H9 (cell line): ENCODE measurements at regions not wholly inside any gene's neighbourhood (a gene's known extent, or its start where the extent isn't known, plus 50 kb on each side); places are given as distances from the start of the nearest gene placed in this dataset.

ENCODE experiments used
- DNase-seq: peaks from one replicate; pipeline ENCODE4 v3.0.0-alpha.2; 2017
- H2AFZ ChIP-seq: one replicate; pipeline ENCODE4 v1.6.1; 2013; ENCODE audit warnings: mild to moderate bottlenecking, low read length, control low read depth, moderate library complexity
- H2AK5ac ChIP-seq: 2 replicates; pipeline ENCODE4 v1.6.1; 2013; ENCODE audit warnings: low read length, control low read depth, mixed read lengths; ENCODE audit not compliant: insufficient read length
- H2BK120ac ChIP-seq: one replicate; pipeline ENCODE4 v1.6.1; 2013; ENCODE audit warnings: low read depth, mild to moderate bottlenecking, low read length, control low read depth, inconsistent platforms; ENCODE audit not compliant: poor library complexity, severe bottlenecking
- H2BK12ac ChIP-seq: 2 replicates; pipeline ENCODE4 v1.6.1; 2013; ENCODE audit warnings: low read length, control low read depth, mixed read lengths, low read depth; ENCODE audit not compliant: insufficient read length
- H2BK15ac ChIP-seq: 2 replicates; pipeline ENCODE4 v1.6.1; 2013; ENCODE audit warnings: low read depth, low read length, control low read depth
- H2BK20ac ChIP-seq: one replicate; pipeline ENCODE4 v1.6.1; 2013; ENCODE audit warnings: low read depth, mild to moderate bottlenecking, low read length, control low read depth, inconsistent platforms; ENCODE audit not compliant: poor library complexity, severe bottlenecking
- H2BK5ac ChIP-seq: 2 replicates; pipeline ENCODE4 v1.6.1; 2013; ENCODE audit warnings: low read length, control low read depth, mixed read lengths; ENCODE audit not compliant: insufficient read length
- H3K14ac ChIP-seq: 2 replicates; pipeline ENCODE4 v1.6.1; 2013; ENCODE audit warnings: low read length, control low read depth; ENCODE audit not compliant: insufficient read depth
- H3K18ac ChIP-seq: 2 replicates; pipeline ENCODE4 v1.6.1; 2013; ENCODE audit warnings: low read depth, mild to moderate bottlenecking, mixed read lengths, low read length, control low read depth; ENCODE audit not compliant: insufficient read length
- H3K23ac ChIP-seq: 2 replicates; pipeline ENCODE4 v1.6.1; 2013; ENCODE audit warnings: low read length, control low read depth, mixed read lengths, low read depth; ENCODE audit not compliant: insufficient read length
- H3K23me2 ChIP-seq: 2 replicates; pipeline ENCODE4 v1.6.1; 2013; ENCODE audit warnings: low read depth, mild to moderate bottlenecking, mixed read lengths, low read length, control low read depth; ENCODE audit not compliant: insufficient read length, poor library complexity, severe bottlenecking
- H3K27ac ChIP-seq: 2 replicates; pipeline ENCODE4 v1.5.1; 2013; ENCODE audit warnings: low read length, control low read depth, mixed read lengths, low read depth; ENCODE audit not compliant: insufficient read length
- H3K27me3 ChIP-seq: 2 replicates; pipeline ENCODE4 v1.6.1; 2013; ENCODE audit warnings: low read length, control low read depth, inconsistent platforms; ENCODE audit not compliant: insufficient read depth
- H3K4ac ChIP-seq: 2 replicates; pipeline ENCODE4 v1.6.1; 2013; ENCODE audit warnings: low read depth, mild to moderate bottlenecking, control low read depth, inconsistent platforms, low read length, moderate library complexity
- H3K4me1 ChIP-seq: 2 replicates; pipeline ENCODE4 v1.6.1; 2013; ENCODE audit warnings: low read length, control low read depth, inconsistent platforms; ENCODE audit not compliant: insufficient read depth
- H3K4me2 ChIP-seq: 2 replicates; pipeline ENCODE4 v1.6.1; 2013; ENCODE audit warnings: low read length, control low read depth, mixed read lengths; ENCODE audit not compliant: insufficient read length, insufficient read depth
- H3K56ac ChIP-seq: 2 replicates; pipeline ENCODE4 v1.6.1; 2013; ENCODE audit warnings: low read depth, mild to moderate bottlenecking, mixed read lengths, low read length, control low read depth; ENCODE audit not compliant: insufficient read length
- H3K79me1 ChIP-seq: 2 replicates; pipeline ENCODE4 v1.6.1; 2013; ENCODE audit warnings: low read depth, mild to moderate bottlenecking, moderate library complexity, low read length, control low read depth, inconsistent platforms; ENCODE audit not compliant: insufficient read depth, poor library complexity, severe bottlenecking
- H3K79me2 ChIP-seq: 2 replicates; pipeline ENCODE4 v1.6.1; 2013; ENCODE audit warnings: low read length, control low read depth, inconsistent platforms; ENCODE audit not compliant: insufficient read depth
- H3K9ac ChIP-seq: 2 replicates; pipeline ENCODE4 v1.6.1; 2013; ENCODE audit warnings: low read length, control low read depth, mixed read lengths; ENCODE audit not compliant: insufficient read length; ENCODE audit errors: extremely low read depth
- H3K9me3 ChIP-seq: one replicate; pipeline ENCODE4 v1.6.1; 2013; ENCODE audit warnings: low read depth, low read length, inconsistent platforms; ENCODE audit not compliant: control insufficient read depth
- H3T11ph ChIP-seq: one replicate; pipeline ENCODE4 v1.6.1; 2013; ENCODE audit warnings: mild to moderate bottlenecking, low read length, control low read depth, inconsistent platforms
- H4K20me1 ChIP-seq: one replicate; pipeline ENCODE4 v1.6.1; 2013; ENCODE audit not compliant: control insufficient read depth, insufficient read length, insufficient read depth
- H4K5ac ChIP-seq: 2 replicates; pipeline ENCODE4 v1.6.1; 2013; ENCODE audit warnings: low read depth, mild to moderate bottlenecking, mixed read lengths, low read length, control low read depth; ENCODE audit not compliant: insufficient read length
- H4K8ac ChIP-seq: replicated peaks from 2 replicates; pipeline ENCODE4 v1.6.1; 2013; ENCODE audit warnings: low read length, control low read depth, mixed read lengths, low read depth; ENCODE audit not compliant: insufficient read length
- H4K91ac ChIP-seq: 2 replicates; pipeline ENCODE4 v1.6.1; 2013; ENCODE audit warnings: low read depth, mild to moderate bottlenecking, moderate library complexity, mixed read lengths, low read length, control low read depth; ENCODE audit not compliant: insufficient read length
- H3K27ac Mint-ChIP-seq, 3 experiments: 2 replicates in 2 of 3; 3 replicates in 1 of 3; pipeline ENCODE4 v1.8.0; 2020 to 2021; ENCODE audit warnings: mixed read lengths in 3 of 3, mild to moderate bottlenecking in 1 of 3, moderate library complexity in 1 of 3
- H3K27me3 Mint-ChIP-seq: 2 replicates; pipeline ENCODE4 v1.8.0; 2021; ENCODE audit warnings: low read depth, mild to moderate bottlenecking, moderate library complexity, mixed read lengths
- H3K36me3 Mint-ChIP-seq, 3 experiments: 2 replicates in 2 of 3; 3 replicates in 1 of 3; pipeline ENCODE4 v1.8.0; 2020 to 2021; ENCODE audit warnings: low read depth in 3 of 3, mixed read lengths in 3 of 3; ENCODE audit not compliant: insufficient read depth in 1 of 3
- H3K4me1 Mint-ChIP-seq, 2 experiments: 2 replicates each; pipeline ENCODE4 v1.8.0; 2020; ENCODE audit warnings: mixed read lengths in 2 of 2
- H3K4me3 Mint-ChIP-seq, 2 experiments: 2 replicates in 1 of 2; 3 replicates in 1 of 2; pipeline ENCODE4 v1.8.0; 2020 to 2021; ENCODE audit warnings: mild to moderate bottlenecking in 2 of 2, mixed read lengths in 2 of 2, moderate library complexity in 1 of 2
- H3K9me3 Mint-ChIP-seq, 2 experiments: 2 replicates in 1 of 2; 3 replicates in 1 of 2; pipeline ENCODE4 v1.8.0; 2020; ENCODE audit warnings: mild to moderate bottlenecking in 2 of 2, mixed read lengths in 2 of 2, moderate library complexity in 1 of 2
- WGBS: extraction: QIAGEN DNeasy Blood & Tissue Kit; methylation state at CpG from one replicate; pipeline ENCODE4 v1.1.7; 2013; ENCODE audit warnings: missing lambda C conversion rate, low lambda C conversion rate, mixed read lengths; ENCODE audit not compliant: insufficient read length; ENCODE audit errors: extremely low coverage; 5-methylcytosine and 5-hydroxymethylcytosine counted together
- TF ChIP-seq, protein P1 (sequence below): fragments of 200-600 bp; sonication (generic); conservative IDR thresholded peaks from 3 replicates; pipeline ENCODE4 v1.8.0; 2021; ENCODE audit warnings: antibody characterized with exemption, mild to moderate bottlenecking

GRCh38 chr20:50343125-50343489 lies 152.5 kb downstream of the CEBPB start:
- TF ChIP-seq, protein P1, sequence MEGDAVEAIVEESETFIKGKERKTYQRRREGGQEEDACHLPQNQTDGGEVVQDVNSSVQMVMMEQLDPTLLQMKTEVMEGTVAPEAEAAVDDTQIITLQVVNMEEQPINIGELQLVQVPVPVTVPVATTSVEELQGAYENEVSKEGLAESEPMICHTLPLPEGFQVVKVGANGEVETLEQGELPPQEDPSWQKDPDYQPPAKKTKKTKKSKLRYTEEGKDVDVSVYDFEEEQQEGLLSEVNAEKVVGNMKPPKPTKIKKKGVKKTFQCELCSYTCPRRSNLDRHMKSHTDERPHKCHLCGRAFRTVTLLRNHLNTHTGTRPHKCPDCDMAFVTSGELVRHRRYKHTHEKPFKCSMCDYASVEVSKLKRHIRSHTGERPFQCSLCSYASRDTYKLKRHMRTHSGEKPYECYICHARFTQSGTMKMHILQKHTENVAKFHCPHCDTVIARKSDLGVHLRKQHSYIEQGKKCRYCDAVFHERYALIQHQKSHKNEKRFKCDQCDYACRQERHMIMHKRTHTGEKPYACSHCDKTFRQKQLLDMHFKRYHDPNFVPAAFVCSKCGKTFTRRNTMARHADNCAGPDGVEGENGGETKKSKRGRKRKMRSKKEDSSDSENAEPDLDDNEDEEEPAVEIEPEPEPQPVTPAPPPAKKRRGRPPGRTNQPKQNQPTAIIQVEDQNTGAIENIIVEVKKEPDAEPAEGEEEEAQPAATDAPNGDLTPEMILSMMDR = no peak
- H2BK15ac ChIP-seq = no peak overlapping the region
- no peak overlapping the region for H3K56ac ChIP-seq
- no peak overlapping the region; a peak in 1 of 7 replicates for H3K27ac Mint-ChIP-seq
- no peak overlapping the region for H3K14ac ChIP-seq
- H3K27me3 Mint-ChIP-seq = no peaks in the 10 kb centered on the region
- no peaks in the 10 kb centered on the region for H3K9me3 ChIP-seq
- no peaks in the 10 kb centered on the region for H3K9me3 Mint-ChIP-seq
- H3K18ac ChIP-seq = no peak overlapping the region
- no peak overlapping the region for H3K4me2 ChIP-seq
- H4K91ac ChIP-seq = no peak overlapping the region
- no peak overlapping the region for H2AK5ac ChIP-seq
- H3K79me1 ChIP-seq = no peaks in the 10 kb centered on the region
- H3K4me1 Mint-ChIP-seq = peaks cover 6 to 8% of the 10 kb centered on the region in 2 experiments; a peak in 3 of 4 replicates
- H3T11ph ChIP-seq = no peak overlapping the region
- H3K27ac ChIP-seq = no peak overlapping the region
- H3K27me3 ChIP-seq = no peaks in the 10 kb centered on the region
- no peak overlapping the region for H2BK5ac ChIP-seq
- no peak overlapping the region for H2BK120ac ChIP-seq
- no peak overlapping the region for H4K8ac ChIP-seq
- H2AFZ ChIP-seq = no peak overlapping the region
- no peak for DNase-seq
- no peak overlapping the region for H3K23ac ChIP-seq
- H3K79me2 ChIP-seq = no peaks in the 10 kb centered on the region
- no CpG with 5 or more reads among the region's 10 CpGs for WGBS
- H4K20me1 ChIP-seq = no peaks in the 10 kb centered on the region
- no peak overlapping the region for H4K5ac ChIP-seq
- no peaks in the 10 kb centered on the region; the same call in 1 of the 2 replicates for H3K4me1 ChIP-seq
- no peak overlapping the region for H3K4me3 Mint-ChIP-seq
- H3K36me3 Mint-ChIP-seq = no peaks in the 10 kb centered on the region
- H3K23me2 ChIP-seq = no peaks in the 10 kb centered on the region
- no peak overlapping the region for H2BK12ac ChIP-seq
- H3K9ac ChIP-seq = no peak overlapping the region
- no peak overlapping the region for H2BK20ac ChIP-seq
- H3K4ac ChIP-seq = no peak overlapping the region
